ENCODE measurements at regions not wholly inside any gene's neighbourhood (a gene's known extent, or its start where the extent isn't known, plus 50 kb on each side); places are given as distances from the start of the nearest gene placed in this dataset.
"Not testable (repeated sequence)": the region's sequence is repeated elsewhere in the genome, so short reads cannot be mapped to it uniquely, and the experiment has no call there.

- no peak for DNase-seq
These were observed 74.0 kb downstream of the MAB21L3 start for GRCh38 chr1:116185161-116185701.

GRCh38 chr1:116189481-116189880 lies 78.3 kb downstream of the MAB21L3 start:
- DNase-seq: no peak

GRCh38 chr1:116191294-116191693 lies 80.1 kb downstream of the MAB21L3 start:
- no peak for DNase-seq

- no peak for DNase-seq
These were observed 82.6 kb downstream of the MAB21L3 start for GRCh38 chr1:116193768-116194167.

GRCh38 chr1:116194568-116194967 lies 83.4 kb downstream of the MAB21L3 start:
- no peak for DNase-seq

- DNase-seq: no peak
These were observed 84.1 kb downstream of the MAB21L3 start for GRCh38 chr1:116195077-116195868.

- not testable (repeated sequence) for DNase-seq
These were observed 89.1 kb downstream of the MAB21L3 start for GRCh38 chr1:116200343-116200742.

- DNase-seq: no peak
These were observed 90.7 kb downstream of the MAB21L3 start for GRCh38 chr1:116201911-116202310.

- no peak for DNase-seq
These were observed 92.1 kb downstream of the MAB21L3 start for GRCh38 chr1:116203181-116203723.

- DNase-seq: no peak
These were observed 92.7 kb downstream of the MAB21L3 start for GRCh38 chr1:116203920-116204319.

- no peak for DNase-seq
These were observed 94.9 kb downstream of the MAB21L3 start for GRCh38 chr1:116205941-116206679.

- no peak for DNase-seq
These were observed 96.0 kb downstream of the MAB21L3 start for GRCh38 chr1:116207126-116207735.

- no peak for DNase-seq
These were observed 96.9 kb downstream of the MAB21L3 start for GRCh38 chr1:116208136-116208535.

GRCh38 chr1:116211294-116211693 lies 100.1 kb downstream of the MAB21L3 start:
- no peak for DNase-seq

- no peak for DNase-seq
These were observed 107.7 kb downstream of the MAB21L3 start for GRCh38 chr1:116218922-116219321.

GRCh38 chr1:116219651-116220434 lies 108.6 kb downstream of the MAB21L3 start:
- no peak for DNase-seq

GRCh38 chr1:116224111-116224510 lies 112.9 kb downstream of the MAB21L3 start:
- DNase-seq: no peak

- DNase-seq: no peak
These were observed 113.4 kb downstream of the MAB21L3 start for GRCh38 chr1:116224561-116224960.

- no peak for DNase-seq
These were observed 114.8 kb downstream of the MAB21L3 start for GRCh38 chr1:116226017-116226416.

GRCh38 chr1:116228511-116228910 lies 117.3 kb downstream of the MAB21L3 start:
- DNase-seq: no peak

GRCh38 chr1:116230712-116231111 lies 119.5 kb downstream of the MAB21L3 start:
- DNase-seq: no peak

GRCh38 chr1:116231752-116232151 lies 120.6 kb downstream of the MAB21L3 start:
- DNase-seq: no peak
